Esophagus squamous epithelium (tissue), 4 donors: ENCODE measurements at regions not wholly inside any gene's neighbourhood (a gene's known extent, or its start where the extent isn't known, plus 50 kb on each side); places are given as distances from the start of the nearest gene placed in this dataset.

ENCODE experiments used
- CTCF ChIP-seq, 6 experiments: fragments of 450-650 bp in 4 of 6; fragments of 200-600 bp in 2 of 6; sonication (generic) in 2 of 6; IDR thresholded peaks; one replicate each; pipeline ENCODE4 v1.5.1; 2016 to 2019; ENCODE audit warnings: antibody characterized with exemption in 6 of 6, mild to moderate bottlenecking in 4 of 6, moderate library complexity in 4 of 6
- POLR2A ChIP-seq, 4 donors: fragments of 450-650 bp; IDR thresholded peaks; one replicate each; pipeline ENCODE4 v1.6.1; 2017; ENCODE audit warnings: antibody characterized with exemption in 4 of 4, mild to moderate bottlenecking in 4 of 4, moderate library complexity in 3 of 4

- TF ChIP-seq CTCF (IDR thresholded peaks at IDR 0.05) (no peak), POLR2A (IDR thresholded peaks at IDR 0.05) (no peak)
These were observed 1093.0 kb upstream of the GYPC start for GRCh38 chr2:125562924-125563323.
